Smooth muscle cell (in vitro differentiated cells): ENCODE measurements at regions not wholly inside any gene's neighbourhood (a gene's known extent, or its start where the extent isn't known, plus 50 kb on each side); places are given as distances from the start of the nearest gene placed in this dataset.
"Not testable (repeated sequence)": the region's sequence is repeated elsewhere in the genome, so short reads cannot be mapped to it uniquely, and the experiment has no call there.

Source experiments
- DNase-seq: peaks from one replicate; lab custom pipeline; 2025; ENCODE audit not compliant: unreplicated experiment; lab: John Stamatoyannopoulos, UW
- H2AFZ ChIP-seq: fragments of 200-600 bp; sonication (generic); 2 replicates; pipeline ENCODE4 v1.6.0; 2016; ENCODE audit warnings: antibody characterized with exemption, low read depth, mild to moderate bottlenecking
- H3F3A ChIP-seq: fragments of 200-600 bp; sonication (generic); 2 replicates; pipeline ENCODE4 v1.6.0; 2017; ENCODE audit warnings: antibody characterized with exemption, low read depth
- H3K27ac ChIP-seq: fragments of 200-600 bp; sonication (generic); 2 replicates; pipeline ENCODE4 v1.5.1; 2016; ENCODE audit warnings: low read depth, mild to moderate bottlenecking
- H3K27me3 ChIP-seq: fragments of 200-600 bp; sonication (generic); 2 replicates; pipeline ENCODE4 v1.6.1; 2016; ENCODE audit warnings: low read depth, mild to moderate bottlenecking
- H3K36me3 ChIP-seq: fragments of 200-600 bp; sonication (generic); 2 replicates; pipeline ENCODE4 v1.5.1; 2016; ENCODE audit warnings: low read depth
- H3K4me1 ChIP-seq: fragments of 200-600 bp; sonication (generic); 2 replicates; pipeline ENCODE4 v1.5.1; 2016; ENCODE audit warnings: low read depth
- H3K4me2 ChIP-seq: fragments of 200-600 bp; sonication (generic); 2 replicates; pipeline ENCODE4 v1.6.0; 2016; ENCODE audit warnings: mild to moderate bottlenecking
- H3K4me3 ChIP-seq: fragments of 200-600 bp; sonication (generic); 2 replicates; pipeline ENCODE4 v1.5.1; 2016; ENCODE audit warnings: mild to moderate bottlenecking
- H3K79me2 ChIP-seq: fragments of 200-600 bp; sonication (generic); 2 replicates; pipeline ENCODE4 v1.6.0; 2016; ENCODE audit warnings: low read depth, mild to moderate bottlenecking
- H3K9ac ChIP-seq: fragments of 200-600 bp; sonication (generic); 2 replicates; pipeline ENCODE4 v1.6.0; 2016; ENCODE audit warnings: low read depth
- H3K9me3 ChIP-seq: fragments of 200-600 bp; sonication (generic); replicated peaks from 2 replicates; pipeline ENCODE4 v1.5.1; 2016; ENCODE audit warnings: low read depth
- H4K20me1 ChIP-seq: fragments of 200-600 bp; sonication (generic); 2 replicates; pipeline ENCODE4 v1.6.0; 2016; ENCODE audit warnings: low read depth
- CTCF ChIP-seq: fragments of 200-600 bp; sonication (generic); IDR thresholded peaks from 2 replicates; pipeline ENCODE4 v1.5.1; 2017; ENCODE audit warnings: borderline replicate concordance, mild to moderate bottlenecking, antibody characterized with exemption; ENCODE audit not compliant: insufficient read depth, poor library complexity, severe bottlenecking
- WGBS: methylation state at CpG from one replicate; pipeline ENCODE4 v1.1.7; 2016; ENCODE audit warnings: low lambda C conversion rate; 5-methylcytosine and 5-hydroxymethylcytosine counted together

GRCh38 chr12:32016680-32017482, 57.7 kb downstream of the RESF1 start:
- 99% methylated on average over 3 of the region's 3 CpGs for WGBS
- Histone ChIP-seq H3K4me3 (no peak overlapping the region), H3K4me2 (no peak overlapping the region), H2AFZ (no peak overlapping the region), H3F3A (no peaks in the 10 kb centered on the region), H3K27ac (no peak overlapping the region), H3K79me2 (no peaks in the 10 kb centered on the region), H3K9ac (no peak overlapping the region), H3K4me1 (no peaks in the 10 kb centered on the region), H4K20me1 (no peaks in the 10 kb centered on the region), H3K27me3 (no peaks in the 10 kb centered on the region), H3K9me3 (no peaks in the 10 kb centered on the region), H3K36me3 (no peaks in the 10 kb centered on the region)
- no peak for TF ChIP-seq CTCF
- no peak for DNase-seq

- WGBS, result 96% methylated on average over 2 of the region's 2 CpGs
- no peaks in the 10 kb centered on the region for H3K79me2 ChIP-seq
- no peaks in the 10 kb centered on the region for H3K4me1 ChIP-seq
- no peaks in the 10 kb centered on the region for H3F3A ChIP-seq
- no peak overlapping the region for H3K27ac ChIP-seq
- no peaks in the 10 kb centered on the region for H3K27me3 ChIP-seq
- no peaks in the 10 kb centered on the region for H4K20me1 ChIP-seq
- no peaks in the 10 kb centered on the region for H3K36me3 ChIP-seq
- TF ChIP-seq CTCF, result no peak
- no peak overlapping the region for H2AFZ ChIP-seq
- DNase-seq, result no peak
- H3K4me2 ChIP-seq, result no peak overlapping the region
- no peak overlapping the region for H3K9ac ChIP-seq
- H3K9me3 ChIP-seq, result no peaks in the 10 kb centered on the region
- no peak overlapping the region for H3K4me3 ChIP-seq
Observed at GRCh38 chr12:32021346-32021773, 62.1 kb downstream of the RESF1 start.

- not testable (repeated sequence) for H4K20me1 ChIP-seq, H3K36me3 ChIP-seq, H3F3A ChIP-seq, H3K27me3 ChIP-seq, H3K9ac ChIP-seq, DNase-seq, H2AFZ ChIP-seq, H3K4me1 ChIP-seq, H3K27ac ChIP-seq, H3K79me2 ChIP-seq, H3K4me2 ChIP-seq, H3K9me3 ChIP-seq, H3K4me3 ChIP-seq
- WGBS, result 89% methylated on average over 8 of the region's 10 CpGs
Observed at GRCh38 chr12:32022387-32022786, 63.2 kb downstream of the RESF1 start.

- not testable (repeated sequence) for H3K4me3 ChIP-seq, H3K79me2 ChIP-seq, DNase-seq, H3K4me2 ChIP-seq, H3K36me3 ChIP-seq, H2AFZ ChIP-seq, H4K20me1 ChIP-seq, H3K9ac ChIP-seq, H3K27ac ChIP-seq, H3F3A ChIP-seq, H3K9me3 ChIP-seq, H3K27me3 ChIP-seq, H3K4me1 ChIP-seq
- WGBS, result 76% methylated on average over 9 of the region's 9 CpGs
Observed at GRCh38 chr12:32023861-32024260, 64.6 kb downstream of the RESF1 start.
